ENCODE measurements at regions not wholly inside any gene's neighbourhood (a gene's known extent, or its start where the extent isn't known, plus 50 kb on each side); places are given as distances from the start of the nearest gene placed in this dataset.
"Not testable (repeated sequence)": the region's sequence is repeated elsewhere in the genome, so short reads cannot be mapped to it uniquely, and the experiment has no call there.

- DNase-seq (ENCODE audit: low spot score): no peak
- in situ Hi-C loops (cut with MboI; ENCODE audit: low pct_unique_long_range_greater_than_20kb, low sequenced_read_pairs, unreplicated experiment): no loop called here
- TF ChIP-seq, protein P1, sequence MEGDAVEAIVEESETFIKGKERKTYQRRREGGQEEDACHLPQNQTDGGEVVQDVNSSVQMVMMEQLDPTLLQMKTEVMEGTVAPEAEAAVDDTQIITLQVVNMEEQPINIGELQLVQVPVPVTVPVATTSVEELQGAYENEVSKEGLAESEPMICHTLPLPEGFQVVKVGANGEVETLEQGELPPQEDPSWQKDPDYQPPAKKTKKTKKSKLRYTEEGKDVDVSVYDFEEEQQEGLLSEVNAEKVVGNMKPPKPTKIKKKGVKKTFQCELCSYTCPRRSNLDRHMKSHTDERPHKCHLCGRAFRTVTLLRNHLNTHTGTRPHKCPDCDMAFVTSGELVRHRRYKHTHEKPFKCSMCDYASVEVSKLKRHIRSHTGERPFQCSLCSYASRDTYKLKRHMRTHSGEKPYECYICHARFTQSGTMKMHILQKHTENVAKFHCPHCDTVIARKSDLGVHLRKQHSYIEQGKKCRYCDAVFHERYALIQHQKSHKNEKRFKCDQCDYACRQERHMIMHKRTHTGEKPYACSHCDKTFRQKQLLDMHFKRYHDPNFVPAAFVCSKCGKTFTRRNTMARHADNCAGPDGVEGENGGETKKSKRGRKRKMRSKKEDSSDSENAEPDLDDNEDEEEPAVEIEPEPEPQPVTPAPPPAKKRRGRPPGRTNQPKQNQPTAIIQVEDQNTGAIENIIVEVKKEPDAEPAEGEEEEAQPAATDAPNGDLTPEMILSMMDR (IDR thresholded peaks at IDR 0.05; ENCODE audit: extremely low read depth, insufficient read depth, missing control alignments): no peak
Observed at GRCh38 chr21:17114045-17114444, 398.8 kb upstream of the CXADR start.

GRCh38 chr21:17118638-17119384 is 394.0 kb upstream of the CXADR start:
- TF ChIP-seq, protein P1 (IDR thresholded peaks at IDR 0.05; ENCODE audit: extremely low read depth, insufficient read depth, missing control alignments): no peak
- DNase-seq (ENCODE audit: low spot score): no peak
- in situ Hi-C loops (cut with MboI; ENCODE audit: low pct_unique_long_range_greater_than_20kb, low sequenced_read_pairs, unreplicated experiment): no loop called here

DNA sequence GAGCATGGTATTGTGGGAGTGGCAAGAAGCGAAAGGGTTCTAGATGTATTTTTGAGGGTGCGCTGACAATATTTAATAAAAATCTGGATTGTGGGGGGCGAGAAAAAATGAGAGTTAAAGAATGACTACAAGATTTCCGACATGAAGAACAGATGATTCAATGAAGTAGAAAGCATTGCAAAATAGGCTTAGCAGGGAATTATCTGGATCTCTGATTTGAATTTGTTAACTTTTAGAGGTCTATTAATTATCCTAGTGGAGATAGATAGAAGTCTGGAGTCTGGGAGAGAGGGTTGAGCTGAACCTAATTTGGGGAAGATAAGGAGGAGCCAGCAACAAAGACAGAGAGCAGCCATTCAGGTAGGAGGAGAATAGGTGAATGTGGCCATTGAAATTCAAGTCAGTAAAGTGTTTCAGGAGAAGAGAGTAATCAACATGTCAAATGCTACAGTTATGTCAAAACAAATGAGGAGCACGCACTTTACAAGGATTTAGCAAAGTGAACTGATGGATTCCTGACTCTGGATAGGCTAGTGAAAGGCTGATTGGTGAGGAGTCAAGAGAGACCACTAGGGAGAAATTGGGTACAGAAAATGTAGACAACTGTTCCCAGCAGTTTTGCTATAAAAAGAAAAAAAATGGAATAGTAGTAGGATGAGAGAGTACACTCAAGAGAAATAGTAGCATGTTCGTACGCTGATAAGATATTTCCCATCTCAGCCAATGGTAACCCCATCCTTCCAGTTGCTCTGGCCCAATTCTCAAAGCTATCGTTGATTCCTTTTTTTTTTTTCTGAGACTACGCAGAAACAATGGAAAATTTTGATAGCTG is 393.2 kb upstream of the CXADR start:
- in situ Hi-C loops (cut with MboI; ENCODE audit: low pct_unique_long_range_greater_than_20kb, low sequenced_read_pairs, unreplicated experiment): no loop called here
- TF ChIP-seq, protein P1 (IDR thresholded peaks at IDR 0.05; ENCODE audit: extremely low read depth, insufficient read depth, missing control alignments): no peak
- DNase-seq (ENCODE audit: low spot score): no peak

GRCh38 chr21:17127395-17127794 is 385.4 kb upstream of the CXADR start:
- DNase-seq (ENCODE audit: low spot score); in situ Hi-C loops (cut with MboI; ENCODE audit: low pct_unique_long_range_greater_than_20kb, low sequenced_read_pairs, unreplicated experiment): not testable (repeated sequence)

- in situ Hi-C loops (cut with MboI; ENCODE audit: low pct_unique_long_range_greater_than_20kb, low sequenced_read_pairs, unreplicated experiment): no loop called here
- TF ChIP-seq, protein P1 (IDR thresholded peaks at IDR 0.05; ENCODE audit: extremely low read depth, insufficient read depth, missing control alignments): no peak
- DNase-seq (ENCODE audit: low spot score): no peak
Observed at GRCh38 chr21:17128132-17128531, 384.7 kb upstream of the CXADR start.

GRCh38 chr21:17139159-17139558 is 373.7 kb upstream of the CXADR start:
- DNase-seq (ENCODE audit: low spot score): not testable (repeated sequence)

DNA sequence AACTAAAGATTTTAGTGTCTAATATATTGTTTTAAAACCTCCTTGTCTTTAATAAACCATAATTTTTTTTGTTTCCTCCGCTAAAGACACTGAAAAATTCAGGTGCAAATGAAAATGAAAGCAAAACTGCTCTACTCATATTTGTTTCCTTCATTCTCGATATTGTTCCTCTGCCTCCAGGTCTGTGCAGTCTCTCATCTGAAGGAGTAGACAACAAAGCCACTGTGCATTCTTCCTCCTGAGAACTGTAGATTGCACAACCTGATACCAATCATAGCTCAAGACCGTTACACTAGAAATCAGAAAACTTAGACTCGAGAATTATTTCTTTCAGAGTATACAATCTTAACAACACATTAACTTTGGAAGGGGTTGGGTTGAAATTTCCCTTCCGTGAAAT is 373.1 kb upstream of the CXADR start:
- no peak for DNase-seq (ENCODE audit: low spot score)
- TF ChIP-seq, protein P1 (IDR thresholded peaks at IDR 0.05; ENCODE audit: extremely low read depth, insufficient read depth, missing control alignments): no peak

More at GRCh38 chr21:17139159-17139558, 373.7 kb upstream of the CXADR start:
- in situ Hi-C loops (cut with MboI; ENCODE audit: low pct_unique_long_range_greater_than_20kb, low sequenced_read_pairs, unreplicated experiment): not testable (repeated sequence)

More for the DNA sequence above, 373.1 kb upstream of the CXADR start:
- in situ Hi-C loops (cut with MboI; ENCODE audit: low pct_unique_long_range_greater_than_20kb, low sequenced_read_pairs, unreplicated experiment): no loop called here
